GM21367 (cell line): ENCODE measurements at regions not wholly inside any gene's neighbourhood (a gene's known extent, or its start where the extent isn't known, plus 50 kb on each side); places are given as distances from the start of the nearest gene placed in this dataset.

ENCODE experiments used
- ATAC-seq: cut with Tn5 transposase; IDR thresholded peaks from one replicate; pipeline ENCODE4 v1.9.1; 2021; ENCODE audit not compliant: unreplicated experiment

DNA sequence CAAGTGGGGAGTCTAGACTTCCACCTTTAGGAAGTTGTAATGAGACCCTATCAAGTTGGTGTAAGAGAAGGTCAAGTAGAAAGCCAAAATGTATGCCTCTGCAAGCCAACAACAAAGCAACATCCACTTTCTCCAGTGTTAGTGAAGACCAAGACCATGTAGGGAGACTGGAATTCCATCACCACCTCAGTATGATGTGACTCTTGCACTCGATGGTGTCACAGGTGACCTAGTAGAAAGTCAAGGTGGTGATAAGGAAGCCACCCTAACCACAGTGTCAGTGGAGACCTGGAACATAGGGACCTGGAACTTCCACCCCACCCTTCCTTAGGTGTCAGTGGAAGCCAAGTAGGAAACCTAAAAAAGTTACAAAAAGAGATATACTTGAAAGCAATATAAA, 278.1 kb upstream of the KCNMB2 start:
- ATAC-seq = no peak

DNA sequence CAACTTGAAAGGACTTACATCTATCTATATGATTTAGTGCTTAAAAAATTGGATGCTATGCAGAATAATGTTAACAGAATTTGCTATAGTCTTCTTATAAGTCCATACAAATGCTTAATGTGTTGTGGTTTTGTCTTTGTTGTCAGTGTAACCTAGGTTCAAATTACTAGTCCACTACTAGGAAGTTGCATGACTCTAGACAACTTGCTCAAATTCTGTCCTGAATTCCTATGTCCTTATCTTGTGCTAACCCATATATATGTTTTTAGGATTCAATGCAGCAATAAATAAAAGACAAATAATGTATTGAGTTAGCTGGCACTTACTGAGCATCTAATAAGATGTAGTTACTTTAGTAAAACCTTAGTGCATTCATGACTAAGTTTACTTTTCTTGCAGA, 276.5 kb upstream of the KCNMB2 start:
- ATAC-seq = no peak

DNA sequence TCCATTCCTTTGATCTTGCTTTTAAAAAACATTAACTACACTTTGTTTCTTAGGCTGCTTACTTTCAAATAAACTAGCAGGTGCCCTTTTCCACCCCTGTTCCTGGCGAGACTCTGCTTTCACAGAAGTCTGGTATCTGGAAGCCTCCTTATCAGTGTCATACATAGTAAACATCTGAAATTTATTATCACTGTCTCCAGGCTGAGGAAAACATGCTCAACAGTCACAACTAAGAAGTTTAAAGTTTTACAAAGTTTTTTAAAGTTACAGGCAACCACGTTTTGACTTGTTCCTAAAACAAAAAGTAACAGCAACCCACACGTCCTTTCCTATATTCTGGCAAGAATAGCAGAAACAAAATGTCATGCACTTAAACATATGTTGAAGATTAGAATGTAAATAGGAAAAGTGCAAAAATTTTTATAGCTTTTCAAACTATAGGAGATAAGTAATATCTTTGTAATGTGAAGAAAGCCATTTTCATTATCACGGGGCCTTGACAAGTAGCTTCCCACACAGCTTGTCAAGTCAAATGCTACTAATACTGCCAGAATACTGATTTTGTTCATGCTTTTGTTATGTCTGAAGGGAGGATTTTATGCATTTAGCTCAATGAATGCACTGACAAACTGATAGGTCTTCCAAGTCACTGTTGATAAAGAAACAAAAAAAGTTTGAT, 275.2 kb upstream of the KCNMB2 start:
- no peak for ATAC-seq

DNA sequence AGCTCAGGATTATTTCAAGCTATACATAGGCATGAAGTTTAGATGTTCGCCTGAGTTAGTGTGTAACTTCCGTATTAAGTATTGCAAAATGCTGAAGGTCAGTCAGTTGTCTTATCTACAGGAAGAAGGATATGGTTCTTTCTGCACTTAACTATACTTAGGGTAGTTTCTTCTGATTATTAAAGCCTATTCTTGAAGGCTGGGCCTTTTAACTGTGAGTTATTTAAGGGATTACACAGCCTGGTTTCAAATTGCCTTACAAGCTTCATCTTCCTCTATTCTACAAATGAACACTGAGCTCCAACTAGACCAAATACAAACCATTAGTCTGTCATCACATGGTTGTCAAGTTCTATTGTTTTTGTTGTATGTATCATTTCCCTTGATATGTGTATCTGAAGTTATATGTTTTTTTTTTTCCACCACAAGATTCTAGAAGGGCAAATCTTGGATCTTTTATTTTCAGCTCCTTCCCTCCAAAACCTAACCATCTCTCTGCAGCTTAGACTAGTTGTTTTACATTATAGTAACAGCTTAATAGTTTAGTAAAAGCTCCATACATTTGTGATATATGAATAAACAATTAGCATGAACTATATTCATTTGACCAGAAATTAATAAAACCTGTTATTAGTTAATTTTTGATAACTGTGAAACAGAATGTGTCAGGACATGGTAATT, 272.9 kb upstream of the KCNMB2 start:
- no peak for ATAC-seq

DNA sequence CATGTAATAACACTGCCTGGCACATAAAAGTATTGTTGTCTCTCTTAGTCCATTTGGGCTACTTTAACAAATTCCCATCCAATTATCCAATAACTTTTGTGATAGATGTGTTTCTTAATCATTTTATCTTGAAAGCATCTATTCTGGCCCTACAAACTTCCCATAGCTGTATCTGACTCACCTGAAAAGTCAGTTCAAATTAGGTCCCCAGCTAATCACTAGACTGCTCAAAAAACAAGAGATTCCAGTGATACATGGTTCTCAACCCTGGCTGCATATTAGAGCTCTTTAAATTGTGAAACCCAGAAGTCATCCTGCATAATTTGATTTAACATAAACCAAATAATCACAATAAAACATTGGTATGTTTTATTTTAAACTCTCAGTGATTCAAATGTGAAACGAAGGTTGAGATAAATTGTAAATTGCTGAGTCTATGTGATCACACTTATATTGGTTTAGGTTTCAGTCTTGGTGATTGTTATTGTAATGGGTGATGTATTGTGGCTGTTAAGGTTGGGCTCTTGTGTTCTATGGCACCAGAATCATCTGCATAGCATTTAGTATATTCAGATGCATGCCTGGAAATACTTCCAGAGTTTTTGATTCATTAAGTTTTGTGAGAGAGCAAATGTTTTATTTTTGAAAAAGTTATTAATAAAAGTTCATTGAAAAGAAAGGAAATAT, 268.9 kb upstream of the KCNMB2 start:
- no peak for ATAC-seq

DNA sequence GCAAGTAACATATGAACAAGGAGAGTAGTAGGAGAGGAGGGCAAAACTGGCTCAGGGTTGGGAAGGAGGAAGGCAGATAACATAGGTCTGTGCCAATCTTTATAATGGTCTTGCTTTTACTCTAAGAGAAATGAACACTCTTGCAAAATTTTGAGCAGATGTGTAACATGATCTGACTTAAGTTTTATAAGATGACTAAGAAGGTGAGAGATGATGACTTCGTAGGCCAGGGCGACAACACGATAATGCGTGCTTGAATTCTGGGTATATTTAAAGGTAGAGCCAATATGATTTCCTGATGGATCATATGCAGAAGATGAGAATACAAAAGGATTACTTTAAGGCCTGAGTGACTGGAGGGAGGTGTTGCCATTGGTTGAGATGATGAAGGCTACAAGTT, 265.4 kb upstream of the KCNMB2 start:
- no peak for ATAC-seq

DNA sequence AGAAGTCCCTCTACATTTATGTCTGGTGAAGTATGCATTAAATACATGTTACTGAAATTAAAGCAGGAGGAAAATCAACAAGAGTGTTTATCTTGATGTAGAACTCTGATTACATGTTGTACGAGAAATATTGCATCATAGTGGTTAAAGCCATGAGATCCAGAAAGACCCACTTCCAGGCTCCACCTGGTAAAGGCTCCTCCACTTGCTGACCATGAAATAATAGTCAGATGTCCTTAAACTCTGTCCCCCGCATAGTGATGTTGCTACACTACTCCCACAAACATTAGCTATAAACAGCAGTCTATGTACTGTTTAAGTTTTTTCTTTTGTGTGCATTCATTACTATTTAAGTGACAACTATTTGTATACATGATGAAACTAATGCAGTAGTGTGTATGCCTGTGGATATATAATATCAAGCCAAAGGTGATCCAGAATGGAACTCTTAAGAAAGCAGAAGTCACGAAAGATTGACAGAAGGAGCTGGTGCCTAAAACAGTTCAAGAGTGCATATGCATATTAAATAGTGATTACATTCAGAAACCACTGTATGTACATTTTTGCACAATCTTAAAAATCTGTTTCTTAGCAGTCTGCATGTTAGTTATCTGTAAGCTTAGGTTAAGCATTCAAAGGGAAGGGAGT, 264.4 kb upstream of the KCNMB2 start:
- no peak for ATAC-seq

DNA sequence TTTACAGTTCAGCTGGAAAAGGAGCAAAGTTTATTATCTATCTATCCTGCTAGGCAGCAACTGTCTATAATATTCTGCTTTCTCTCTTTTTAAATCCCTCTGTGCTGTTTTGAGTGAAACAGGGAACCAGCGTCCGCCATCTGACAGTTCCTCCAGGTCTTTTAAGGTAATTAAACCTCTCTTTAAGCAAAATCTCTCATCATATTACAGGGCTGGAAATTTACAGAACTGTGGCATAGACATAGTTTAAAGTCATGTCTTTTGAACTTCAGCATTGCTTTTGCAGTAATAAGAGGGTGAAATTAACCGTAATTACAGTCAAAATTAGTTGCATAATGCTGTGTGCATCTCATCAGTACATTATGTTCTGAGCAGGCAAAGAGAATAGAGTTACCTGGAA, 263.4 kb upstream of the KCNMB2 start:
- no peak for ATAC-seq

DNA sequence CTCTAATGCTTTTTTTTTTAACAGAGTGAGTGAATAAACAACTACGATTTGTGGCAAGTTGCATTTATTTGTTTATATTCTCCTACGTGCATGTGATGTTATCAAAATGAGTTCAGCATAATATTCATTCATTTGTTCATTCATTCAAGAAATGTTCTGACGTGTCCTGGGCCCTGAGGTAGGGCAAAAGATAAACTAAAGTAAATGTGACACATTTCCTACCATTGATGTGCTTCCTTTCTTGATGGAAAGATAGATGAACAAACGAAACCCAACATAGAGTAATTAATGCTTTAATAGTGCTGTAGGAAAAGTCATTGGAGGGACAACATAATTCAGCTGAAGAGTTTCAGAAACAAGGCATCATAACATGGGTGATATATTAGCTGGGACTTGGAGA, 261.5 kb upstream of the KCNMB2 start:
- ATAC-seq = no peak

DNA sequence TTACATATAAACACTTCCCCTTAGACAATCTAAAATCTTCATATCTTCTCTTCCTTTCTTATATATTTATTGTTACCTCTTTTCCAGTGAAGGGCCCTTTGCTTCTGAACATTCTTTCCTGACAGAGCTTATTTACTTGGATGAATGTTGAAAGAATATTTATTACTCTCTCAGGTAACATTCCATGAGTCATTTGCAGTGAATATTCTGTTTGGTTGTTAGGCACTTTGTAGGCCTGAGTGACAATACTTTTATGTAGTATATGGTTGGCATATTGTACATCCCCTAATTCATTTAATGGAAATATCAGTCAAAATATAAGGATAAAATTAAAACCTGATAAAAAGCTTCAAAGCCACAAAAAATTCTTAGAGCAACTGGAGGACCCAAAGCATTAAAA, 260.9 kb upstream of the KCNMB2 start:
- ATAC-seq = no peak

DNA sequence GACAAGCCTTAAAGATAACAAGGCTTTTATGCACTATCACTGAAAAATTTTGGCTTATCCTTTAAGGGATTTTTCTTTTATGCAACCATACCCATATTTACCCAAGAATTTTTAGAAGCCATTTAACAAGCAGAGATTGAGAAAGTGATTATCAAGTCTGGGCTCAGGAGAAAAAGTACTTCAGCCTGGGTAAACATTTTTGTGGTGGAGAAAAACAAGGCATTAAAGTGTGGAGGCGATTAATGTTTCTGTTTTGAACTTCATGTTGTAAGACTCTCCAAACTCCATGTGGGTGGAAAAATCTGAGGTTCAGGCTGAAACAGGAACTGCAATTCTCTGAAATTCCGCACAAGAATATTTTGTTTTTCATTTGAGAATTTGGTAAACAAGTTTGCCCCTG, 260.4 kb upstream of the KCNMB2 start:
- no peak for ATAC-seq

DNA sequence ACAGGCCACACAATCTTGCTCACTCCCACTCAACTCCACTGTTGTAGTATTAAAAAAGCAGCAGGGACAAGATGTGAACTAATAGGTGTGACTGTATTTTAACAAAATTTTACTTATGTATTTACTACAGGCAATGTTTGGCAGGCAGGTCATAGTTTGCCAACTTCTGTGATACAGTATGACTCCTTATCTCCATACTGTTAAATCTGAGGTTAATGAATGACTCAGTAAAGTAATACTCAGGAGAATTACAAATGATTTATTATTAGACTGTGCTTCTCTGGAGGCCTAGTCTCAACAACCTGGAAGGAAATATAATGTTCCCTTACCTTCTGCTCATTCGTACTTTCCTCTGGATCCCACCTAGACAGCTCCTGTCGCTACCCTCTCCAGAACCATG, 258.6 kb upstream of the KCNMB2 start:
- ATAC-seq = no peak

DNA sequence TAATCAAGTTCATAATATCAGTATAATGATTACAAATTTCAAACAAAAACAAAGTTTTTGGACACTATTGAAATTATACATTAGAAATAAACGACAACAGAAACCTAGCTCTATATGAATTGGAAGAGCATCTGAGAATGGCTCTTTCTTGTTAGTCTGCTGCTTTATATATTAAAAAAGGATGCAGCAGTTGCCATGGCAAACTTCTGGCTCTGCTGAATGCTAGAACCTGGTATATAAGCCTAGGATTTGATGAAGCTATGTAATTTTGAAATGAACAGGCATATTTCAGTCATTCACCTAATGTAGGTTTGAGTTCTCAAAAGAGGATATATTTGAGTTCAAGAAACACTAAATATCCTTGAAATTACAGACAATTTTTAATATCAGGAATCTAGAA, 252.7 kb upstream of the KCNMB2 start:
- no peak for ATAC-seq

DNA sequence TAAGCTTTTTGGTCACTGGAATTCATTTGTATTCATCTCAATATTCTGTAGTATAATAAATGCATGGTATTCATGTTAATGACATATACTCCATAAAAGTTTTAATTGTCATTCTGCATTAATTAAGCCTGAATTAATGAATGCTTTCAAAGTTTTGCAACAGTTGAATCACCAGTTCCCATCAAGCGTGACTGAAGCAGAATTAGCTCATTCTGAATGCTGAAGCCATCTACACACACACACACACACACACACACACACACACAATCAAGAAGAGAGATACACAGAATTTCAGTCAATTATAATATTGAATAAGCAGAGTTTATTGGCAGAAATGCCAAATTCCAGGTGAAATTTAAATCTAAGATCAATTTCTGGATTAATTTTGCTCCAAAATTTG, 252.1 kb upstream of the KCNMB2 start:
- ATAC-seq = no peak

DNA sequence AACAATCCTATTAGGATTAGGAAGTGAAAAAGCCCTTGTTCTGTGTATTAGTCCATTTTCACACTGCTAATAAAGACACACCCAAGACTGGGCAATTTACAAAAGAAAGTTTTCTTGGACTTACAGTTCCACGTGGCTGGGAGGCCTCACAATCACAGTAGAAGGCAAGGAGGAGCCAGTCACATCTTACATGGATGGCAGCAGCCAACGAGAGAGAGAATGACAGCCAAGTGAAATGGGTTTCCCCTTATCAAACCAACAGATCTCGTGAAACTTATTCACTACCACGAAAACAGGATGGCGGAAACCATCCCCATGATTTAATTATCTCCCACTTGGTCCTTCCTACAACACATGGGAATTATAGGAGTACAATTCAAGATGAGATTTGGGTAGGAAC, 248.2 kb upstream of the KCNMB2 start:
- ATAC-seq = no peak

DNA sequence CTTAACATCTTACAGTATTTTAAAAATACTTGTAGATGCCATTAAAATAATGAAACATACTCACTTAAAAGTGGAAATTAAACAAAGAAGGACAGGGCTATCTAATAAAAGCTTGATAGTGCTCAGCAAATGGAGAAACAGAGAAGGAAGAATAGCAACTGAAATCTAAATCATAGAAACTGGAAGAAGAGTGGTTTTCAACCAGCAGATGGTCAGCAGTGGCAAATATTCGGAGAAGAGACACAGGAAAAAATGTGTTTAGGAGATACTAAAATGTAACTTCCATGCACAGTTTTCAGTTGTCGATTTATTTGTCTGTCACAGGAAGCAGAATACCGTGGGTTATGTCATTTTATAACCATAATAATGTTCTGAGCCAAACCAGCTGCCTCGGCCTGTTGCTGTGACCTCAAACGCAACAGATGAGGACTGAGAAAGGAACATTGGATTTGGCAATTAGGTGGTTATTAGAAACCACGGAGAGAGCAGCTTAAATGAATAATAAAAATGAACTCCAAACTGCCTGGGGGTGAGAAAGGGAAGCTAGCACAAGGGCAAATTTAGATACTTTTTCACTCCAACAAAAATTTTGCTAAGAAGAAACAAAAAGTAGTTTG, 246.6 kb upstream of the KCNMB2 start:
- no peak for ATAC-seq

DNA sequence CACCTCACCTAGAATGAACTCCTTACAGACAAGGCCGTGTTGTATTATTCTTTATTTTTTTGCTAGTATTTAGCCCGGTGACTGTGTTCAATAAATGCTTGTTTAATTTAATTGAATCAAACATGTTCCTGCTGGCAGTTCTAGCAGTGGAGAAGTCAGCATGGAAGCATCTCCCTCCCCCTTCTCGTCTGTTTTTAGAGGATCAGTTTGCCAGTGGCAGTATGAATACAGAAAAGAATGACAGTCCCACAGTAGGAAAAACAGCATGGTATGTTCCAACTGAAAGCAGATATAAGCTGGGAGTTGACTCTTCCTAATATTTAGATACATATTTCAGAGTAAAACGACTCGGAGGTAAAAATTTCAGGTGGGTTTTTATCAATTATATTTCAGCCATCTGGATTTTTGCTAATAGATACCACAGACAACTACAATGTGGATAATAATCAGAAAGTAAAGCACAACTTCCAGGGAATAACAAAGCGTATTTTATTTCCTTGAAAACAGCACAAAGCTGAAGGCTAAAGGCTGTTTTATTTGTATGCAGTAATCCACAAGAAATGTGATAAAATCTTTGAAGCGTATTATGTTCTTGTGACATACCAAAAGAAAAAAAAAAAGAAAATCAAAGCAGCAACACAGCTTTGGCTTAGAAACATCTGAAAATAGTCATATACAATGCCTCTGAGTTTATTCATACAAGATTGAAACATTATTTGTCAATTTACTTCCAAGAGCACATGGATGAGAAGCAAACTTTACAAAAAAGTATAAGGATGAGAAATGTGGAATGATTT, 244.5 kb upstream of the KCNMB2 start:
- no peak for ATAC-seq

DNA sequence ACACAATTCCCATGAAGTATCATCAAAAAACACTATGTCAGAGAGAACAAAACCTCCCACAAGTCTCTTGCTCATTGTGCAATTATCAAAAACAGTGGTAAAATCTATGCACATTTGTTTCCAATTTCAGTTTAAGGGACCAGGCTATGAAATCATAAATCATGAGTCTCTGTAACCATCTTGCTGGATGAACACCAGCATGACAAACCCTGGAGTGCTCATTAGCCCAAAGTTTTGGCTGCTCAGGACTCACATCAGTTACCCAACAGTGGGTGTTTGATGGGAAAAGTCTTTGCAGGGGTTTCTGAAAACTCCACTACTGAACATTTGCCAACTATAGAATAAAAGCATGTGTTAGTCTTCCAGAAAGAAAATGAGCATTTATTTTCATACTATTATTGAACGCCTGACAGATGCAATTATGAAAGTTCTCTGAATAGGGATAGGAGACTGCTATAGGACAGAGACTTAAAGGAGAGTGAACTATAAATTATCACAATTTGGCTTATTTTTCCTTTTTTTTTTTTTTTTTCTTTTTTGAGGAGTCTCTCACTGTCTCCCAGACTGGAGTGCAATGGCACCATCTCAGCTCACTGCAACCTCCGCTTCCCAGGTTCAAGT, 240.8 kb upstream of the KCNMB2 start:
- no peak for ATAC-seq

DNA sequence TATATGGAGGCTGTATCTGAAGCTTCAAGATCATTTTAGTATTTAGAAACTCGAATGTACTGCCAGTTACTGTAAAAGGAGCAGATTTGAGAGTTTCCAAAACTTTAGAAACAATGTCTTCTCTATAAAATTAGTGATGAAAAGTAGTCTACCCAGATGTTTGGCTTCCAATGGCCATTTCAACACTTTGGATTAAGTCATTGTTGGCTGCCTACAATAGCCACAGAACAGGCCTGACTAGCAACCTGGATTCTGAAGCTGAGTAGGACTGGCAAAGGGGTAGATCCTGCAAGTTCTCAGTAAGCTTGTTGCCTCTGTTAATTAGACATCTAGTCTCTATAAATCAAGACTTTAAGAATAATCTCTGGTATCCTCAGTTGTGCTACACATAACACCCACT, 239.0 kb upstream of the KCNMB2 start:
- ATAC-seq = no peak

DNA sequence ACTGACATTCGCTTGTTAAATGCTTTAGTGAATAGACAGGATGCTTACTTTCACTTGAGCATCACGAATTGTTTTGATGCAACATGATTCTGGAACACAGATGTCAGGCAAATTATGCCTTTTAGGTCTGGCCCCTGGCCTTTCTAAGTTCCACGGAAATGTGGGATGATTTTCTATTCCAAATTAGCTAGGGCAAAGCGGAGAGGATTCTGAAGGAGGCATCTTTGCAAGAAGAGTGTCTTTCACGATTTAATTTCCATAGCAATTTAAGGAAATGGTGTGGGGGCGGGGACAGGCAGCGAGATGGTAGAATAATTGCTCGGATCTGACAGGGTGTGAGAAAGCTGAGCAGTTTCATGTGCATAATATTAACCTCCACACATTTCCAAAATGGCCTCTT, 238.5 kb upstream of the KCNMB2 start:
- no peak for ATAC-seq
